Fibroblast of mammary gland (primary cell): ENCODE measurements at regions not wholly inside any gene's neighbourhood (a gene's known extent, or its start where the extent isn't known, plus 50 kb on each side); places are given as distances from the start of the nearest gene placed in this dataset.
"Not testable (repeated sequence)": the region's sequence is repeated elsewhere in the genome, so short reads cannot be mapped to it uniquely, and the experiment has no call there.

Source experiments
- DNase-seq: peaks from one replicate; pipeline ENCODE4 v3.0.0-alpha.2; 2010; ENCODE audit warnings: low read depth
- H3K4me3 ChIP-seq: 2 replicates; pipeline ENCODE4 v1.5.1; 2011; ENCODE audit warnings: low read depth, mild to moderate bottlenecking, low read length, moderate library complexity; ENCODE audit not compliant: control insufficient read depth
- TF ChIP-seq, protein P1 (sequence below): conservative IDR thresholded peaks from 2 replicates; pipeline ENCODE4 v1.5.1; 2011; ENCODE audit warnings: low read depth, low read length, inconsistent platforms; ENCODE audit not compliant: control insufficient read depth, insufficient read depth

DNA sequence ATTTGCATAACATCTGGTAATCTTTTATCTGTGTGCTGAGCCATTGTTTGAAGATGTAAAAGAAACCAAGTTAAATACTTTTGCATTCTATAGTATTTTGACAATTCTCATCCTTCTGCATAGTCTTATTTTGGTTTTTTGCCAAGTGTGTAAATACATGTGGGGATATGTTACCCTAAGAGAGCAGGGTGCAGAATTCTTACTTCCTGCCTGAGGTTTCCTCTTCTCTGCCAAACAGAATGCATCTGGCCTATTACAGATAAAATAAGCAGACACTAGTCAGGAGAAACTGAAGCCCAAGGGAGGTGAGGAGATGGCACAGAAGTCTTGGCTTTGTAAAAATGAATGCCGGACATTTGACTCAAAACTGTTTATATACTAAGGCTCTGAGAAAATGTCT is 462.1 kb downstream of the TMEM38B start:
- H3K4me3 ChIP-seq, result no peak overlapping the region
- no peak for DNase-seq
- TF ChIP-seq, protein P1, sequence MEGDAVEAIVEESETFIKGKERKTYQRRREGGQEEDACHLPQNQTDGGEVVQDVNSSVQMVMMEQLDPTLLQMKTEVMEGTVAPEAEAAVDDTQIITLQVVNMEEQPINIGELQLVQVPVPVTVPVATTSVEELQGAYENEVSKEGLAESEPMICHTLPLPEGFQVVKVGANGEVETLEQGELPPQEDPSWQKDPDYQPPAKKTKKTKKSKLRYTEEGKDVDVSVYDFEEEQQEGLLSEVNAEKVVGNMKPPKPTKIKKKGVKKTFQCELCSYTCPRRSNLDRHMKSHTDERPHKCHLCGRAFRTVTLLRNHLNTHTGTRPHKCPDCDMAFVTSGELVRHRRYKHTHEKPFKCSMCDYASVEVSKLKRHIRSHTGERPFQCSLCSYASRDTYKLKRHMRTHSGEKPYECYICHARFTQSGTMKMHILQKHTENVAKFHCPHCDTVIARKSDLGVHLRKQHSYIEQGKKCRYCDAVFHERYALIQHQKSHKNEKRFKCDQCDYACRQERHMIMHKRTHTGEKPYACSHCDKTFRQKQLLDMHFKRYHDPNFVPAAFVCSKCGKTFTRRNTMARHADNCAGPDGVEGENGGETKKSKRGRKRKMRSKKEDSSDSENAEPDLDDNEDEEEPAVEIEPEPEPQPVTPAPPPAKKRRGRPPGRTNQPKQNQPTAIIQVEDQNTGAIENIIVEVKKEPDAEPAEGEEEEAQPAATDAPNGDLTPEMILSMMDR, result no peak

DNA sequence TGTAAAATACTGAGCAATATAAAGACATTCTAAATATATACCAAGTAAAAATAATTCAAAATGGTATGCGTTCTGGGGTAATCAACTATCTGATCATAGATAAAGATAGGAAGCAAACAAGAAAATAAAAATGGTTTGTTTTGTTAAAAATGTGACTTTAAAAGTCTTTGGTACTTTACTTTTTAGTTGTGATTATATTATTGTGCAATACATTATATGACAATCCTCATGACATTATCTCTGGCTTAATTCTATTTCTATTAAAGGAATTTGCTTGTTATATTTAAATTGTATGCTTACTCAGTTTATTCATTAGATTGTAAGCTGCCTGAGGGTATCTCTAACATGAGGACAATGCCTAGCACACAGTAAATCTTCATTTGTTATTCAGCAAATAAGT is 477.9 kb downstream of the TMEM38B start:
- no peak for DNase-seq
- TF ChIP-seq, protein P1, result no peak
- H3K4me3 ChIP-seq, result no peak overlapping the region

DNA sequence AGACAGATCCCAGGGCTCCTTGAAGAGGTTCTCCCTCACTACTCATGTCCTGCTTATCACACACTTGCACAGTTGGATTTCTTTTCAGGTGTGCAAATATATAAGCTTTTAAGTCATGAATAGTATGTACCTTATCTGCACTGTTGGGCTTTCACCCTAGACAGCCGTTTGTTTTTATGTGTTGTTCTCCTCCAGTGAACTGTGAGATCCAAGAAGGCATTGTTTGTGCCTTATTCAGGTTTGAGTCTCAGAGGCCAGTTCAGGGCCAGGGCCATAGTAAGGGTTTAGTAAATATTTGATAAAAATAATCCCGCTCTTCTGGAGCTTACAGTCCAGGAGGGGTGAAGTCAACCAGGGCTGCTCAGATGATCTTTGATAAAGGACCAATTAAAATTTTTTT is 480.0 kb downstream of the TMEM38B start:
- H3K4me3 ChIP-seq, result no peak overlapping the region
- no peak for DNase-seq

DNA sequence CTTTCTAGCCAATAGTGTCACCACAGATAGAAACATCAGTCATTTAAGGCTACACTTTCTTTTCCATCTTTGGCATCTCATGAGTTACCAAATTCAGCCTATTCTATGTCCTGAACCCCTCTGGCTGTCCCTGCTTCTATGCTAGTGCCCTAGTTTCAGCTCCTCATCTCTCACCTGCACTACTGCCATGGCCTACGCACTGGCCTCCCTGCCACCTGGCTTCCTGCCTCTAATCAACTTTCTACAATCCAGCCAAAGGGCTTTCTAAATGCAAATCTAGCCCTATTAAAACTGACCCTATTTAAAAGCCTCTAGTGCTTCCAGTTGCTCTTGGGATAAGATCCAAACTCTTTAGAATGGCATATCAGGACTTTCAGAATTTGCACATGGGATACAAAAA is 482.9 kb downstream of the TMEM38B start:
- no peak overlapping the region for H3K4me3 ChIP-seq
- TF ChIP-seq, protein P1, result no peak
- DNase-seq, result no peak

More for the DNA sequence above, 480.0 kb downstream of the TMEM38B start:
- TF ChIP-seq, protein P1, result no peak

DNA sequence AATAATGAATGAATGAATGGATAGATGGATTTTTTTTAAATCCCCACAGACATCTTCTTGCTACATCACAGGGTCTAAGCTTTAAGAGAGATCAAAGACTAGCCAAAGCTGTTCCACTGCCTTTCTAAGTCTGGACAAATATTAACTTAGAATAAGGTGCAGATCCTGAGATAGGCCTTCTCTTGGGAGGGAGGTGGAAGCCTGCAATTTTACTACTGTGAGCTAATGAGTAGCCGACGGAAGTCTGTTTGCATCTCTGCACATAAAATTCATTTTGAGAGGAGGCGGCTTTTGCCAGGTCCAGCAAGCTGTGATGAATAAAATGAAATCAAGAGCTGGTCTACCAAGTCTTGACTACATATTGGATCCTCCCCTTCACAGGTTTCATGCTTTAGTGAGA is 484.9 kb downstream of the TMEM38B start:
- TF ChIP-seq, protein P1, result no peak
- no peak overlapping the region for H3K4me3 ChIP-seq
- DNase-seq, result no peak

DNA sequence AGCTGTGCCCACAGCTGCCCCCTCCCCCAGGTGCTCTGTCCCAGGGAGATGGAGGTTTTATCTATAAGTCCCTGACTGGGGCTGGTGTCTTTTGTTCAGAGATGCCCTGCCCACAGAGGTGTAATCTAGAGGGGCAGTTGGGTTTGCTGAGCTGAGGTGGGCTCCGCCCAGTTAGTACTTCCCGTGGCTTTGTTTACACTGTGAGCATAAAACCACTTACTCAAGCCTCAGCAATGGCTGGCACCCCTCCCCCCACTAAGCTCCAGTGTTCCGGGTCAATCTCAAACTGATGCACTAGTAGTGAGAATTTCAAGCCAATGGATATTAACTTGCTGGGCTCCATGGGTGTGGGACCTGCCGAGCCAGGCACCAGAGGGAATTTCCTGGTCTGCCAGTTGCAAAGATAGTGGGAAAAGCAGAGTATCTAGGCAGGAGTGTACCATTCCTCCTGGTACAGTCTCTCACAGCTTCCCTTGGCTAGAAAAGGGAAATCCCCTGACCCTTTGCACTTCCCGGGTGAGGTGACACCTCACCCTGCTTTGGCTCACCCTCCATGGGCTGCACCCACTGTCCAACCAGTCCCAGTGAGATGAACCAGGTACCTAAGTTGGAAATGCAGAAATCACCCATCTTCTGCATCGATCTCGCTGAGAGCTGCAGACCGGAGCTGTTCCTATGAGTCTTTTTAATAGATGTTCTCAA is 509.6 kb downstream of the TMEM38B start:
- not testable (repeated sequence) for DNase-seq, H3K4me3 ChIP-seq

DNA sequence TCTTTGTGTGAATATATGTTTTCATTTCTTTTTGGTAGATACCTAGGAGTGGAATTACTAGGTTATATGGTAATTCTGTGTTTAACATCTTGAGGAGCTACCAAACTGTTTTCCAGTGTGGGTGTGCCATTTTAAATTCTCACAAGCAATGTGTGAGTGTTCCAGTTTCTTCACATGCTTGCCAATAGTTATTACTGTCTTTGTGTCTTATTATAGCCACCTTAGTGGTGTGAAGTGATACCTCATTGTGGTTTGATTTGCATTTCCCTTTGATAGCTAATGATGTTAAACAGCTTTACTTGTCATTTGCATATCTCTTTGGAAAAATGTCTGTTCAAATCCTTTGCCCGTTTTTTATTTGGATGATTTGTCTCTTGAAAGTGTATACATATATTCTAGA is 513.0 kb downstream of the TMEM38B start:
- H3K4me3 ChIP-seq, result no peak overlapping the region
- TF ChIP-seq, protein P1, result no peak
- no peak for DNase-seq
